Liver (tissue), 7 donors: ENCODE measurements at regions not wholly inside any gene's neighbourhood (a gene's known extent, or its start where the extent isn't known, plus 50 kb on each side); places are given as distances from the start of the nearest gene placed in this dataset.

Experiments
- DNase-seq: peaks from one replicate; pipeline ENCODE4 v3.0.0-alpha.2; 2017; ENCODE audit warnings: low spot score
- H3K27ac ChIP-seq, 2 donors: one replicate each; pipeline ENCODE4 v1.7.0; 2013; ENCODE audit warnings: inconsistent platforms in 2 of 2, low read length in 2 of 2, control low read depth in 1 of 2, low read depth in 1 of 2, mild to moderate bottlenecking in 1 of 2
- H3K27me3 ChIP-seq, 4 donors: one replicate each; pipeline versions ENCODE4 v1.6.1 to v1.7.0; 2013; ENCODE audit warnings: low read length in 3 of 4, inconsistent platforms in 1 of 4, mild to moderate bottlenecking in 1 of 4, moderate library complexity in 1 of 4; ENCODE audit not compliant: control insufficient read depth in 4 of 4, insufficient read depth in 4 of 4
- H3K36me3 ChIP-seq, 4 donors: one replicate each; pipeline versions ENCODE4 v1.6.1 to v1.7.0; 2013; ENCODE audit warnings: low read length in 3 of 4, mild to moderate bottlenecking in 3 of 4, low read depth in 1 of 4, moderate library complexity in 1 of 4; ENCODE audit not compliant: control insufficient read depth in 4 of 4, insufficient read depth in 3 of 4
- H3K4me1 ChIP-seq, 4 donors: one replicate each; pipeline versions ENCODE4 v1.6.1 to v1.7.0; 2013; ENCODE audit warnings: low read length in 3 of 4, mild to moderate bottlenecking in 3 of 4, moderate library complexity in 1 of 4; ENCODE audit not compliant: control insufficient read depth in 4 of 4, insufficient read depth in 4 of 4
- H3K4me3 ChIP-seq, 3 donors: one replicate each; pipeline versions ENCODE4 v1.6.1 to v1.7.0; 2013; ENCODE audit warnings: low read length in 3 of 3, control low read depth in 1 of 3, low read depth in 1 of 3, mild to moderate bottlenecking in 1 of 3
- H3K9ac ChIP-seq, 2 donors: one replicate each; pipeline ENCODE4 v1.7.0; 2013; ENCODE audit warnings: low read length in 2 of 2, mild to moderate bottlenecking in 2 of 2, moderate library complexity in 2 of 2, control low read depth in 1 of 2, low read depth in 1 of 2
- H3K9me3 ChIP-seq, 4 donors: one replicate each; pipeline versions ENCODE4 v1.6.1 to v1.7.0; 2013; ENCODE audit warnings: low read length in 3 of 4; ENCODE audit not compliant: control insufficient read depth in 4 of 4
- ATF3 ChIP-seq: IDR thresholded peaks from 2 replicates; pipeline ENCODE4 v1.6.1; 2016; ENCODE audit warnings: antibody characterized with exemption
- EGR1 ChIP-seq, 2 donors: IDR thresholded peaks; 2 replicates each; pipeline ENCODE4 v1.6.1; 2016 to 2018; ENCODE audit warnings: antibody characterized with exemption in 2 of 2, low read depth in 2 of 2
- FOXA2 ChIP-seq: IDR thresholded peaks from 2 replicates; pipeline ENCODE4 v1.6.1; 2016; ENCODE audit warnings: antibody characterized with exemption
- HNF4G ChIP-seq: IDR thresholded peaks from 2 replicates; pipeline ENCODE4 v1.6.1; 2016; ENCODE audit warnings: antibody characterized with exemption
- JUND ChIP-seq, 2 donors: IDR thresholded peaks; 2 replicates each; pipeline ENCODE4 v1.6.1; 2016; ENCODE audit warnings: antibody characterized with exemption in 2 of 2
- MAX ChIP-seq: IDR thresholded peaks from 2 replicates; pipeline ENCODE4 v1.6.1; 2016; ENCODE audit warnings: antibody characterized with exemption
- NR2F2 ChIP-seq: IDR thresholded peaks from 2 replicates; pipeline ENCODE4 v1.6.1; 2016; ENCODE audit warnings: antibody characterized with exemption
- RAD21 ChIP-seq, 2 donors: IDR thresholded peaks; 2 replicates each; pipeline ENCODE4 v1.6.1; 2016; ENCODE audit warnings: antibody characterized with exemption in 2 of 2, mild to moderate bottlenecking in 2 of 2
- REST ChIP-seq: IDR thresholded peaks from 2 replicates; pipeline ENCODE4 v1.6.1; 2016; ENCODE audit warnings: antibody characterized with exemption, mild to moderate bottlenecking
- RXRA ChIP-seq, 2 donors: IDR thresholded peaks; 2 replicates each; pipeline ENCODE4 v1.6.1; 2017 to 2018; ENCODE audit warnings: antibody characterized with exemption in 2 of 2, mild to moderate bottlenecking in 1 of 2
- SP1 ChIP-seq: IDR thresholded peaks from 2 replicates; pipeline ENCODE4 v1.6.1; 2018; ENCODE audit warnings: antibody characterized with exemption, mild to moderate bottlenecking
- TAF1 ChIP-seq: conservative IDR thresholded peaks from 2 replicates; pipeline ENCODE4 v1.6.1; 2016; ENCODE audit warnings: antibody characterized with exemption, mild to moderate bottlenecking
- YY1 ChIP-seq: IDR thresholded peaks from 2 replicates; pipeline ENCODE4 v1.6.1; 2016; ENCODE audit warnings: antibody characterized with exemption, mild to moderate bottlenecking
- ZBTB33 ChIP-seq: IDR thresholded peaks from 2 replicates; pipeline ENCODE4 v1.6.1; 2016; ENCODE audit warnings: antibody characterized with exemption
- WGBS: extraction: QIAGEN DNeasy Blood & Tissue Kit; methylation state at CpG from one replicate; pipeline ENCODE4 v1.1.7; 2013; 5-methylcytosine and 5-hydroxymethylcytosine counted together
- donor health status: healthy.
- donor health status: healthy.
- donor health status: healthy.
- donor health status: healthy.

GRCh38 chr6:137303441-137303840 lies 84.3 kb upstream of the IFNGR1 start:
- H3K9me3 ChIP-seq: no peaks in the 10 kb centered on the region
- DNase-seq: no peak

GRCh38 chr6:137299681-137300080 lies 80.5 kb upstream of the IFNGR1 start:
- TF ChIP-seq EGR1 (IDR thresholded peaks at IDR 0.05; ENCODE audit: low read depth in 2 of 2): no peak
- no peak for TF ChIP-seq NR2F2
- no peak for TF ChIP-seq RAD21 (IDR thresholded peaks at IDR 0.05)
- no peak for TF ChIP-seq ZBTB33
- no peak for TF ChIP-seq REST
- TF ChIP-seq RXRA (IDR thresholded peaks at IDR 0.05): no peak
- TF ChIP-seq JUND (IDR thresholded peaks at IDR 0.05): no peak
- DNase-seq: no peak
- Histone ChIP-seq H3K36me3 (no peaks in the 10 kb centered on the region), H3K27ac (no peak overlapping the region), H3K27me3 (no peaks in the 10 kb centered on the region), H3K9ac (no peak overlapping the region), H3K4me3 (no peak overlapping the region), H3K4me1 (no peaks in the 10 kb centered on the region), H3K9me3 (no peaks in the 10 kb centered on the region)
- 70% methylated on average over 3 of the region's 3 CpGs for WGBS

More at GRCh38 chr6:137303441-137303840, 84.3 kb upstream of the IFNGR1 start:
- no peak overlapping the region for H3K4me3 ChIP-seq
- no peaks in the 10 kb centered on the region for H3K36me3 ChIP-seq
- WGBS: 93% methylated on average over 2 of the region's 2 CpGs
- H3K4me1 ChIP-seq: no peaks in the 10 kb centered on the region
- no peak overlapping the region for H3K27ac ChIP-seq
- TF ChIP-seq FOXA2 (no peak), ATF3 (no peak), EGR1 (IDR thresholded peaks at IDR 0.05; ENCODE audit: low read depth in 2 of 2) (no peak), ZBTB33 (no peak), HNF4G (no peak), RXRA (IDR thresholded peaks at IDR 0.05) (no peak), SP1 (no peak), MAX (no peak), TAF1 (no peak), YY1 (no peak)
- no peak overlapping the region for H3K9ac ChIP-seq
- H3K27me3 ChIP-seq: no peaks in the 10 kb centered on the region
